ENCODE measurements at regions not wholly inside any gene's neighbourhood (a gene's known extent, or its start where the extent isn't known, plus 50 kb on each side); places are given as distances from the start of the nearest gene placed in this dataset.

- TF ChIP-seq OSR1 (CRISPR knock-in tag; IDR thresholded peaks at IDR 0.05) (no peak), PATZ1 (CRISPR knock-in tag; IDR thresholded peaks at IDR 0.05; ENCODE audit: borderline replicate concordance) (no peak), TCF4 (CRISPR knock-in tag; IDR thresholded peaks at IDR 0.05; ENCODE audit: borderline replicate concordance) (no peak), CSRNP3 (CRISPR knock-in tag; IDR thresholded peaks at IDR 0.05) (no peak)
Observed at GRCh38 chr12:20142316-20142715, 226.0 kb upstream of the PDE3A start.

All from SK-N-SH treated with all-trans-retinoic acid at 6 μM for 48 hours (cell line).